Fibroblast of lung (primary cell): ENCODE measurements at regions not wholly inside any gene's neighbourhood (a gene's known extent, or its start where the extent isn't known, plus 50 kb on each side); places are given as distances from the start of the nearest gene placed in this dataset.

Experiments
- DNase-seq, 2 donors: peaks; one replicate each; pipeline versions ENCODE4 v3.0.0 to v3.0.0-alpha.2; 2010; ENCODE audit warnings: low read depth in 2 of 2
- H2AFZ ChIP-seq: 2 replicates; pipeline ENCODE4 v1.5.1; 2012; ENCODE audit warnings: low read length, control low read depth, inconsistent platforms
- H3K27ac ChIP-seq: 2 replicates; pipeline ENCODE4 v1.5.1; 2011; ENCODE audit warnings: low read length, control low read depth; ENCODE audit not compliant: insufficient read depth
- H3K27me3 ChIP-seq: 2 replicates; pipeline ENCODE4 v1.5.1; 2011; ENCODE audit warnings: mild to moderate bottlenecking, low read length; ENCODE audit not compliant: control insufficient read depth, insufficient read depth
- H3K36me3 ChIP-seq: 2 replicates; pipeline ENCODE4 v1.5.1; 2011; ENCODE audit warnings: low read length; ENCODE audit not compliant: control insufficient read depth, insufficient read depth
- H3K4me1 ChIP-seq: 2 replicates; pipeline ENCODE4 v1.5.1; 2011; ENCODE audit warnings: low read length; ENCODE audit not compliant: control insufficient read depth, insufficient read depth; ENCODE audit errors: extremely low read depth
- H3K4me2 ChIP-seq: 2 replicates; pipeline ENCODE4 v1.5.1; 2011; ENCODE audit warnings: low read length, control low read depth; ENCODE audit not compliant: insufficient read depth; ENCODE audit errors: extremely low read depth
- H3K4me3 ChIP-seq, 4 experiments: fragments of 200-600 bp in 1 of 4; sonication (generic) in 1 of 4; replicated peaks in 1 of 4; 2 replicates each; pipeline ENCODE4 v1.5.1; 2011 to 2016; ENCODE audit warnings: low read length in 4 of 4, low read depth in 3 of 4, mild to moderate bottlenecking in 3 of 4, control low read depth in 2 of 4, inconsistent platforms in 1 of 4, mixed read lengths in 1 of 4; ENCODE audit not compliant: insufficient read depth in 1 of 4; ENCODE audit errors: control extremely low read depth in 1 of 4
- H3K79me2 ChIP-seq: 2 replicates; pipeline ENCODE4 v1.5.1; 2012; ENCODE audit warnings: mild to moderate bottlenecking, low read length, inconsistent platforms; ENCODE audit not compliant: control insufficient read depth, insufficient read depth
- H3K9ac ChIP-seq: 2 replicates; pipeline ENCODE4 v1.5.1; 2011; ENCODE audit warnings: mild to moderate bottlenecking, low read length, control low read depth; ENCODE audit not compliant: insufficient read depth
- H3K9me3 ChIP-seq: 2 replicates; pipeline ENCODE4 v1.5.1; 2012; ENCODE audit warnings: low read depth, low read length; ENCODE audit not compliant: control insufficient read depth, insufficient read depth
- H4K20me1 ChIP-seq: 2 replicates; pipeline ENCODE4 v1.5.1; 2011; ENCODE audit warnings: low read length; ENCODE audit not compliant: control insufficient read depth, insufficient read depth; ENCODE audit errors: extremely low read depth
- CTCF ChIP-seq, 2 donors: IDR thresholded peaks in 1 of 2; conservative IDR thresholded peaks in 1 of 2; 1 replicate in 1 of 2; 2 replicates in 1 of 2; pipeline ENCODE4 v1.5.1; 2011 to 2012; ENCODE audit warnings: low read length in 2 of 2, control low read depth in 1 of 2, inconsistent platforms in 1 of 2, low read depth in 1 of 2, mild to moderate bottlenecking in 1 of 2
- EZH2 ChIP-seq: IDR thresholded peaks from 2 replicates; pipeline ENCODE4 v1.5.1; 2012; ENCODE audit warnings: low read length, control low read depth, mild to moderate bottlenecking; ENCODE audit errors: missing control alignments

GRCh38 chr1:95582746-95583145 is 348.7 kb downstream of the RWDD3 start:
- Histone ChIP-seq H3K9ac (no peak overlapping the region), H3K27ac (no peak overlapping the region), H4K20me1 (no peaks in the 10 kb centered on the region), H3K79me2 (no peaks in the 10 kb centered on the region), H3K4me1 (no peaks in the 10 kb centered on the region), H3K4me2 (no peak overlapping the region), H2AFZ (no peak overlapping the region), H3K9me3 (no peaks in the 10 kb centered on the region), H3K4me3 (no peak overlapping the region), H3K27me3 (no peaks in the 10 kb centered on the region), H3K36me3 (no peaks in the 10 kb centered on the region)
- no peak for TF ChIP-seq EZH2
- TF ChIP-seq CTCF (conservative IDR thresholded peaks at IDR 0.05 in 1 of 2, IDR thresholded peaks at IDR 0.05 in 1 of 2; ENCODE audit: low read depth in 1 of 2, low read length in 2 of 2): no peak
- no peak for DNase-seq

GRCh38 chr1:95583661-95584210 is 349.7 kb downstream of the RWDD3 start:
- Histone ChIP-seq H3K79me2 (no peaks in the 10 kb centered on the region), H2AFZ (no peak overlapping the region), H3K9ac (no peak overlapping the region), H3K27me3 (no peaks in the 10 kb centered on the region), H3K9me3 (no peaks in the 10 kb centered on the region), H4K20me1 (no peaks in the 10 kb centered on the region), H3K4me2 (no peak overlapping the region), H3K4me1 (no peaks in the 10 kb centered on the region), H3K36me3 (no peaks in the 10 kb centered on the region), H3K4me3 (no peak overlapping the region), H3K27ac (no peak overlapping the region)
- DNase-seq: no peak
- TF ChIP-seq CTCF (conservative IDR thresholded peaks at IDR 0.05 in 1 of 2, IDR thresholded peaks at IDR 0.05 in 1 of 2; ENCODE audit: low read depth in 1 of 2, low read length in 2 of 2) (no peak), EZH2 (no peak)

GRCh38 chr1:95584315-95584714 is 350.3 kb downstream of the RWDD3 start:
- no peak for TF ChIP-seq EZH2
- TF ChIP-seq CTCF (conservative IDR thresholded peaks at IDR 0.05 in 1 of 2, IDR thresholded peaks at IDR 0.05 in 1 of 2; ENCODE audit: low read depth in 1 of 2, low read length in 2 of 2): no peak
- H2AFZ ChIP-seq: no peak overlapping the region
- H3K9me3 ChIP-seq: no peaks in the 10 kb centered on the region
- H3K79me2 ChIP-seq: no peaks in the 10 kb centered on the region
- H3K4me3 ChIP-seq: no peak overlapping the region
- H3K27ac ChIP-seq: no peak overlapping the region
- no peaks in the 10 kb centered on the region for H3K36me3 ChIP-seq
- no peaks in the 10 kb centered on the region for H3K4me1 ChIP-seq
- H3K4me2 ChIP-seq: no peak overlapping the region
- H4K20me1 ChIP-seq: no peaks in the 10 kb centered on the region
- DNase-seq: no peak
- H3K9ac ChIP-seq: no peak overlapping the region
- H3K27me3 ChIP-seq: no peaks in the 10 kb centered on the region
